DOHH2 (cell line): ENCODE measurements at regions not wholly inside any gene's neighbourhood (a gene's known extent, or its start where the extent isn't known, plus 50 kb on each side); places are given as distances from the start of the nearest gene placed in this dataset.

Experiments
- H3F3A ChIP-seq: fragments of 200-600 bp; sonication (generic), shearing (Covaris generic); 2 replicates; pipeline ENCODE4 v1.6.0; 2016; ENCODE audit warnings: antibody characterized with exemption, mild to moderate bottlenecking; ENCODE audit not compliant: control insufficient read depth, insufficient read depth
- H3K27ac ChIP-seq: fragments of 200-600 bp; sonication (generic); 2 replicates; pipeline ENCODE4 v1.5.1; 2014; ENCODE audit warnings: low read depth, mild to moderate bottlenecking, low read length, moderate library complexity
- H3K27me3 ChIP-seq: fragments of 200-600 bp; sonication (generic); 2 replicates; pipeline ENCODE4 v1.6.1; 2014; ENCODE audit warnings: mild to moderate bottlenecking, low read length, mixed read lengths; ENCODE audit not compliant: control insufficient read depth
- H3K36me3 ChIP-seq: fragments of 200-600 bp; sonication (generic); 2 replicates; pipeline ENCODE4 v1.6.1; 2014; ENCODE audit warnings: mild to moderate bottlenecking, low read length, moderate library complexity, mixed read lengths; ENCODE audit not compliant: control insufficient read depth
- H3K4me1 ChIP-seq: fragments of 200-600 bp; sonication (generic); 2 replicates; pipeline ENCODE4 v1.6.1; 2014; ENCODE audit warnings: mild to moderate bottlenecking, low read length, mixed read lengths; ENCODE audit not compliant: control insufficient read depth
- H3K4me2 ChIP-seq: fragments of 200-600 bp; sonication (generic); 2 replicates; pipeline ENCODE4 v1.6.0; 2014; ENCODE audit warnings: mild to moderate bottlenecking, low read length, moderate library complexity
- H3K4me3 ChIP-seq: fragments of 200-600 bp; sonication (generic); 2 replicates; pipeline ENCODE4 v1.5.1; 2014; ENCODE audit warnings: mild to moderate bottlenecking, low read length, mixed read lengths
- H3K79me2 ChIP-seq: fragments of 200-600 bp; sonication (generic); 2 replicates; pipeline ENCODE4 v1.6.1; 2014; ENCODE audit warnings: mild to moderate bottlenecking, low read length, mixed read lengths; ENCODE audit not compliant: control insufficient read depth
- H3K9me2 ChIP-seq: fragments of 200-600 bp; sonication (generic); replicated peaks from 2 replicates; pipeline ENCODE4 v1.6.1; 2014; ENCODE audit warnings: mild to moderate bottlenecking, low read length, mixed read lengths; ENCODE audit not compliant: control insufficient read depth
- H3K9me3 ChIP-seq: fragments of 200-600 bp; sonication (generic); 2 replicates; pipeline ENCODE4 v1.6.1; 2014; ENCODE audit warnings: antibody characterized with exemption, low read length, mixed read lengths; ENCODE audit not compliant: control insufficient read depth, insufficient read depth
- H4K20me1 ChIP-seq: fragments of 200-600 bp; sonication (generic); 2 replicates; pipeline ENCODE4 v1.6.0; 2014; ENCODE audit warnings: low read depth, mild to moderate bottlenecking, antibody characterized with exemption, low read length, moderate library complexity; ENCODE audit not compliant: control insufficient read depth, insufficient read depth
- EZH2phosphoT487 ChIP-seq: fragments of 200-600 bp; sonication (generic); IDR thresholded peaks from 2 replicates; pipeline ENCODE4 v1.6.1; 2017; ENCODE audit warnings: borderline replicate concordance, mild to moderate bottlenecking, antibody characterized with exemption, low read length, moderate library complexity, mixed read lengths
- TF ChIP-seq, protein P1 (sequence below): fragments of 200-600 bp; sonication (generic); IDR thresholded peaks from one replicate; pipeline ENCODE4 v1.5.1; 2014; ENCODE audit warnings: antibody characterized with exemption, mild to moderate bottlenecking, low read depth, low read length; ENCODE audit not compliant: poor library complexity, severe bottlenecking

DNA sequence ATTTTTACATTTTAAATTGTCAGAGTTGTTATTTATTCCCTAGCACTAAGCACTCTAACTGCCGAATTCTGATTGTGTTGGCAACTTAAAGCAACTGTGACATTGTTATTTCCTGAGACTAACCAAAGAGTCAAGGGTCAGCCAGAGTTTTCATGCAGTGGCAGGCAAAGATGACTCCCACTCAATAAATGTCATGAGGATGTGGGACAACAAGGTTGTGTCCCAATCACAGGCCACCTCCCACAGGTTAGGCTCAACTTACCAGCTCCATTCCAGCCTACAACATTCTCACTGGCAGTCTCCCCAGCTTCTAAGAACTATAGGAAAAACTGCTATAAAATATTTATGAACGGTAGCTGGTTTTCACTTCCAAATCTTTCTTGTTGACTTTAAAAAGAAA is 80.1 kb downstream of the RSL24D1 start:
- Histone ChIP-seq H3K27me3 (no peaks in the 10 kb centered on the region), H3K4me1 (no peaks in the 10 kb centered on the region), H3K4me2 (no peak overlapping the region), H3K9me2 (no peaks in the 10 kb centered on the region), H3K9me3 (no peaks in the 10 kb centered on the region), H3K4me3 (no peak overlapping the region), H3K79me2 (no peaks in the 10 kb centered on the region), H4K20me1 (no peaks in the 10 kb centered on the region), H3F3A (no peaks in the 10 kb centered on the region), H3K27ac (no peak overlapping the region), H3K36me3 (no peaks in the 10 kb centered on the region)
- TF ChIP-seq, protein P1, sequence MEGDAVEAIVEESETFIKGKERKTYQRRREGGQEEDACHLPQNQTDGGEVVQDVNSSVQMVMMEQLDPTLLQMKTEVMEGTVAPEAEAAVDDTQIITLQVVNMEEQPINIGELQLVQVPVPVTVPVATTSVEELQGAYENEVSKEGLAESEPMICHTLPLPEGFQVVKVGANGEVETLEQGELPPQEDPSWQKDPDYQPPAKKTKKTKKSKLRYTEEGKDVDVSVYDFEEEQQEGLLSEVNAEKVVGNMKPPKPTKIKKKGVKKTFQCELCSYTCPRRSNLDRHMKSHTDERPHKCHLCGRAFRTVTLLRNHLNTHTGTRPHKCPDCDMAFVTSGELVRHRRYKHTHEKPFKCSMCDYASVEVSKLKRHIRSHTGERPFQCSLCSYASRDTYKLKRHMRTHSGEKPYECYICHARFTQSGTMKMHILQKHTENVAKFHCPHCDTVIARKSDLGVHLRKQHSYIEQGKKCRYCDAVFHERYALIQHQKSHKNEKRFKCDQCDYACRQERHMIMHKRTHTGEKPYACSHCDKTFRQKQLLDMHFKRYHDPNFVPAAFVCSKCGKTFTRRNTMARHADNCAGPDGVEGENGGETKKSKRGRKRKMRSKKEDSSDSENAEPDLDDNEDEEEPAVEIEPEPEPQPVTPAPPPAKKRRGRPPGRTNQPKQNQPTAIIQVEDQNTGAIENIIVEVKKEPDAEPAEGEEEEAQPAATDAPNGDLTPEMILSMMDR = no peak
- TF ChIP-seq EZH2phosphoT487 = no peak

DNA sequence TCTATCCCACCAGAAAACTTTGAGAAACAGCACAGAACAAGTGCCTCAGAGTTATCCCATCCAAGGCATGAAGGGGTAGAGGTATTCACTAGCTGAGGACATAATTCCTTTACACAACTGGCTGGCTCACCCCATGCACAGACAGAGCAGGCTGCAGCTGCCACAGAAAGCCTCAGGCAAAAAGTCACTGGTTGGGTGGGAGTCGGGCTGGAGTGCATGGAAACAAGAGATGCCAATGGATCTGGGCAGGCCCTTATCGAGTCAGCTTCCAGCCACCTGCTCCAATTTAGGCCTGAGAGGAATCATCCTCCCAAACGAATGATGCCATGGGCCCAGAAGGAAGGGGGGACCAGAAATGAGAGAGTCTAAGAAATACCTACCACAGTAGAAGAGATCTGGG is 83.0 kb downstream of the RSL24D1 start:
- H3K4me3 ChIP-seq = no peak overlapping the region
- TF ChIP-seq, protein P1 = no peak
- no peak for TF ChIP-seq EZH2phosphoT487
- no peaks in the 10 kb centered on the region for H3K4me1 ChIP-seq
- H4K20me1 ChIP-seq = no peaks in the 10 kb centered on the region
- H3K79me2 ChIP-seq = no peaks in the 10 kb centered on the region
- no peak overlapping the region for H3K27ac ChIP-seq
- no peaks in the 10 kb centered on the region for H3K36me3 ChIP-seq
- H3F3A ChIP-seq = no peaks in the 10 kb centered on the region
- no peak overlapping the region for H3K4me2 ChIP-seq
- no peaks in the 10 kb centered on the region for H3K27me3 ChIP-seq
- H3K9me2 ChIP-seq = no peaks in the 10 kb centered on the region
- H3K9me3 ChIP-seq = no peaks in the 10 kb centered on the region

DNA sequence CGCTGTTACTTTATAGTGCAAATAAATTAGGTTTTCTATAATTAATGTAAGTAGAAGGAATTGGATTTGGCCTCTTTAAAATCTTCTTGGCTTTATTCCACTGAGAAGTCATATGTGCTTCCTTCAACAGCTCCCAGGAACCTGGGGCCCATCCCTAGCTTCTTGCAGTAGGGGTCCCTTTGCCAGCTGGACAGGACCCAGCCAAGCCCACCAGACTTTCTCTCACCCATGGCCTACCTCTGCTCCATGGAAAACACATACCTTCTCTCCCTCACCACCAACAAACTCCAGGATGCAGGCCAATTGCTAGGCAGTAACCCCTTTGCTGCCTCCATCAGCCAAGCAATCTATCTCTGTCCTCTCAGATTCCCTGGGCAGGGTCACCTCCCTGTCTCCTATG is 84.0 kb downstream of the RSL24D1 start:
- Histone ChIP-seq H3K79me2 (no peaks in the 10 kb centered on the region), H3K4me2 (no peak overlapping the region), H3K27me3 (no peaks in the 10 kb centered on the region), H4K20me1 (no peaks in the 10 kb centered on the region), H3K4me3 (no peak overlapping the region), H3K27ac (no peak overlapping the region), H3K4me1 (no peaks in the 10 kb centered on the region), H3K9me3 (no peaks in the 10 kb centered on the region), H3K36me3 (no peaks in the 10 kb centered on the region), H3K9me2 (no peaks in the 10 kb centered on the region), H3F3A (no peaks in the 10 kb centered on the region)
- TF ChIP-seq, protein P1 = no peak
- TF ChIP-seq EZH2phosphoT487 = no peak

DNA sequence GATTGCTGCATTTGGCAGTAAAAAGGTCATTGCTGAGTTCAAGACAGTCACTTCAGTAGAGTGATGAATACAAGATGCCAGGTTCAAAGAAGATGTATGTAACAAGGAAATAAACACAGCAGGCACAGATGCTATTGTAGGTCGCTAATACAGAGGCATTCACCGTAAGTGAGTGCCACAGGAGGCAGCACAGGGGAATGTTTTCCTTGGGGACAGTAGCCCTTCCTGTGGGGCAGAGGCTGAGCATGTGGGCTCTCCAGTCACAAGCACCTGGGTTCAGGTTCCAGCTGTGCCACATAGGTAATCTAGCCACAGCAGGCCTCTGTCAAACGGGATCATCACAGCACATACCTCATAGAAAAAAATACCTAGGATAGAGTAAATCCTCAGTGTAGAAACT is 86.3 kb downstream of the RSL24D1 start:
- TF ChIP-seq, protein P1 = no peak
- Histone ChIP-seq H3K9me2 (no peaks in the 10 kb centered on the region), H3F3A (no peaks in the 10 kb centered on the region), H3K27me3 (no peaks in the 10 kb centered on the region), H3K79me2 (no peaks in the 10 kb centered on the region), H3K4me3 (no peak overlapping the region), H4K20me1 (no peaks in the 10 kb centered on the region), H3K4me1 (no peaks in the 10 kb centered on the region), H3K4me2 (no peak overlapping the region), H3K36me3 (no peaks in the 10 kb centered on the region), H3K9me3 (no peaks in the 10 kb centered on the region), H3K27ac (no peak overlapping the region)
